ENCODE measurements at regions not wholly inside any gene's neighbourhood (a gene's known extent, or its start where the extent isn't known, plus 50 kb on each side); places are given as distances from the start of the nearest gene placed in this dataset.

DNA sequence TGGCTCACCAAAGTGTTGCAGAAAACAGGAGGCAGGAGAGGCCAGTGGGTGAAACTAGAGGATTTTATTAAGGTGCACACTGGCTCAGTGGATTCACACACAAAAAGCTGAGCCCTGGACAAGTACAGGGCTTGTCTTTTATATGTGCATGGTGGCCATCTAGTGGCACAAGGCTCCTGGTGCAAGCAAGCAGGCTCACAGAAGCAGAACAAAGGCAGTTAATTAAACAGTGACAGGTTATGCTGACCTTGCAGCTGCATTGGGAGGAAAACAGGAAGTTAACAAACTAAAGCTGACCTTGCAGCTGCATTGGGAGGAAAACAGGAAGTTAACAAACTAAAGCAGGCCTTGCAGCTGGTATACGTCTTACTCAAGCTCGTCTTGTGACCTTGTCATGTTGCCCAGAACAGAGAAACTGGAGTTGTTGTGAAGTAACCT is 65.3 kb upstream of the ZNF681 start:
- TF ChIP-seq, protein P1, sequence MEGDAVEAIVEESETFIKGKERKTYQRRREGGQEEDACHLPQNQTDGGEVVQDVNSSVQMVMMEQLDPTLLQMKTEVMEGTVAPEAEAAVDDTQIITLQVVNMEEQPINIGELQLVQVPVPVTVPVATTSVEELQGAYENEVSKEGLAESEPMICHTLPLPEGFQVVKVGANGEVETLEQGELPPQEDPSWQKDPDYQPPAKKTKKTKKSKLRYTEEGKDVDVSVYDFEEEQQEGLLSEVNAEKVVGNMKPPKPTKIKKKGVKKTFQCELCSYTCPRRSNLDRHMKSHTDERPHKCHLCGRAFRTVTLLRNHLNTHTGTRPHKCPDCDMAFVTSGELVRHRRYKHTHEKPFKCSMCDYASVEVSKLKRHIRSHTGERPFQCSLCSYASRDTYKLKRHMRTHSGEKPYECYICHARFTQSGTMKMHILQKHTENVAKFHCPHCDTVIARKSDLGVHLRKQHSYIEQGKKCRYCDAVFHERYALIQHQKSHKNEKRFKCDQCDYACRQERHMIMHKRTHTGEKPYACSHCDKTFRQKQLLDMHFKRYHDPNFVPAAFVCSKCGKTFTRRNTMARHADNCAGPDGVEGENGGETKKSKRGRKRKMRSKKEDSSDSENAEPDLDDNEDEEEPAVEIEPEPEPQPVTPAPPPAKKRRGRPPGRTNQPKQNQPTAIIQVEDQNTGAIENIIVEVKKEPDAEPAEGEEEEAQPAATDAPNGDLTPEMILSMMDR (IDR thresholded peaks at IDR 0.05; ENCODE audit: insufficient read depth, low read length) = peak; percentile 46
- peak; percentile 96 for TF ChIP-seq POLR2AphosphoS5 (IDR thresholded peaks at IDR 0.05; ENCODE audit: low read depth)

All from HL-60 (cell line).